ENCODE measurements at regions not wholly inside any gene's neighbourhood (a gene's known extent, or its start where the extent isn't known, plus 50 kb on each side); places are given as distances from the start of the nearest gene placed in this dataset.
"Not testable (repeated sequence)": the region's sequence is repeated elsewhere in the genome, so short reads cannot be mapped to it uniquely, and the experiment has no call there.

DNA sequence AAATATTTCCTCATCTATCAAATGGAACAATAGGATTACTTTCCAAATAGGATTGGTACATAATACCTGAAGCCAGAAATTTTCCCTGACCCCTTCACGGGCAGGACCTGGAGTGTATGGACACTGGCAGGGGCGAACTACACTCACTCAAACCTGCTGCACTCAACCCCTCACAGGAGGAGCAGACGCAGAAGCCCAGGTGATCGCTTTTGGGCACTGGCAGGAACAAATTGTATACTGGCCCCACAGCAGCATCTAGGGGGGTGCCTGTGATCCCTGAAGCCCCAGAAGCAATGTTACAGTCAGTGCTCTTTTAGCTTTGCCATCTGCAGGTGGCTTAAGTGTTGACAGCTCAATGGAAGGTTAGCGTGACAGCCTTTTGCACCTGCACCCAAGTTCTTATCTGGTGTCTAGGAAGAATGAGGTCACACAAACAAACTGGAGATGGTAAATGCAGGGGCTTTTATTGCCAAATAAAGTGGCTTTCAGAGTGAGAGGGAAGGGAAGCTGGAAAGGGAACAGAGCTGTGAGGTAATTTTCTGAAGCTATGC lies 199.2 kb upstream of the NEGR1 start:
- DNase-seq, result no peak

DNA sequence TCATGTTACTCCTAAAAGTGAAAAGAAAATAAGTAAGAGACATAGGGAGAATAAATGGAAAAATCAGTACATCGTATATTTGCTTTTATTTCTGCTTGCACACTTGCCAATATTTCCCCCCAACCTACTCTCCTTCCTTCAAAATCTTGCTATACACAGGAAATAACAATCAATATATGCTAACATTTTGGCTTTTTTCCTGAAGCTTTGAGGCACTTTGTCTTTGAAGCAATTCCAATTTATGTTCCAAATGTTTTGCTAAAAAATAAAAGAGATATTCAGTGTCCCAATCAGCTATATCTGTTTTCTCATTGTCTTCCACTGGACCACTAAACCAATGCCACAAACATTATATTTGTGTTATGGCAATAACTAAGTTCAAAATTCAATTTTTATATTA lies 184.0 kb upstream of the NEGR1 start:
- DNase-seq, result no peak

DNA sequence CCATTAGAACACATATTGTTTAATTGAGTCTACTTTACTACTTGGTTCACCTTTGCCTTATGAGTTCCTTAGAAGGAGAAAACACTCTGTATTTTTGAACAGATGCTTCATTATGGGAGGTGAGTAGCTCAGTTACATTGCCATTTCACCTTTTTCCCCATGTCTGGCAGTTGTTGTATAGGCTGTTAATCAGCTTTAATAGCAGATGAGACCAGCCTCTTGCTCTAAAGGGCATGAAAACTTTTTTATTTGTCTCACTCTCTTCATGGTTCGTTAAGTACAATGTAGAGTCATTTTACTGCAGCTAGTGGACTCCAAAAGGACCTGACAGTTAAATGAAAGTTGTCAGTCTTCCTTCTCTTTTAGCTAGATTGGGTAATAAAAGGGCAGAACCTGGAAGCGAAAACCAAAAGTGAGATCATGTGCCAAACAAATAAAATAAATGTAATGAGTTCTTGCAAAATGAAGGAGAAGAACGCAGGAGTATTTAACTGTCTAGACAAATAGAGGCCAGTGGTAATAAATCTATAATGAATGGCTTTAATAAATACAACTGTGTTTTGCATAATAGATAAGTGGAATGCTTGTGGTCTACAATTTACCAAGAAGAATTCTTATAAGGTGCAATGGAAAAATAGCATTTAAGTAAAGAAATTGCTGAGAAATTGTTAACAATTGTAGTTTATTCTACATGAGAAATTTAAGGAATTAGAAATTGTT lies 180.0 kb upstream of the NEGR1 start:
- DNase-seq, result no peak

DNA sequence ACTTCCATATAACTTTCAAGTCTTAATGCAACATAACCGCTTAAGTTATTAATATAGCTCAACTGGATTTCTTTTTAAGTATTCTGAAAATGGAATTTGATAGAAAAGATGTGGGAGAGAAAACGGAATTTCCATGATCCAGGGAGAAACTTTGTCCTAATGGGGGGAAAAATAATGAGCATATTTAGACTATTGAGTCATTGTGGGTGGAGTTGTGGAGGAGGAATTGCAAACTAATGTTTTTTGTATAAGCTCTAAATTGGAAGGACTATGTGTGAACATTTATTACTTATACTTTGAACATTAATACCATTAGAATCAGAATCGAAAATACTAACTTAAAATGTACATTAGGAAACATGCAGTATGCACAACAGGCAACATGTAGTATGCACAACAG lies 159.9 kb upstream of the NEGR1 start:
- no peak for DNase-seq

DNA sequence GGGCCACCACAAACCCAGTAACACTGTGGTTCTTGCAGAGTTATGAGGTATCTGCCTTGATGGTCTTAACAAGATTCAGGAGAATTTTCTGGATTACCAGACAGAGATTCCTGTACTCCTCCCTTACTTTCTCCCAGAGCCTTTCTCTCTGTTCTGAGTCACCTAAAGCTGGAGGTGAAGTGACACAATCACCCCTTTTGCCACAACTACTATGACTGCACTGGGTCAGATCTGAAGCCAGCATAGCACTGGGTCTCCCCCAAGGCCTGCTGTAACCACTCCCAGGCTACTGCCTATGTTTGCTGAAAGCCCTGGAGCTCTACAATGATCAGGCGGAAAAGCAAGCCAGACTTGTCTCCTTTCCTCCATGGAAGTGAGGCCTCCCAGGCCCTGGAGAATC lies 156.7 kb upstream of the NEGR1 start:
- DNase-seq, result no peak

DNA sequence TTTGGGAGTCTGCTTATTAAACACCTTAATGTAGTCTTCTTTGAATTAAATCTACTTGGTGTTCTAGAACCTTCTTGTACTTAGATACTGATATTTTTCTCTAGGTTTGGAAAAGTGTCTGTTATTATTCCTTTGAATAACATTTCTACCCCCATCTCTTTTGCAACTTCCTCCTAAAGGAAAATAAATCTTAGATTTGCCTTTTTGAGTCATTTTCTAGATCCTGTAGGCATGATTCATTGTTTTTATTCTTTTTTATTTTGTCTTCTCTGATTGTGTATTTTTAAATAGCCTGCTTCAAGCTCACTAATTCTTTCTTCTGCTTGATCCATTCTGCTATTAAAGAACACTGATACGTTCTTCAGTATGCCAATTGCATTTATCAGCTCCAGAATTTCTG lies 155.9 kb upstream of the NEGR1 start:
- DNase-seq, result no peak

DNA sequence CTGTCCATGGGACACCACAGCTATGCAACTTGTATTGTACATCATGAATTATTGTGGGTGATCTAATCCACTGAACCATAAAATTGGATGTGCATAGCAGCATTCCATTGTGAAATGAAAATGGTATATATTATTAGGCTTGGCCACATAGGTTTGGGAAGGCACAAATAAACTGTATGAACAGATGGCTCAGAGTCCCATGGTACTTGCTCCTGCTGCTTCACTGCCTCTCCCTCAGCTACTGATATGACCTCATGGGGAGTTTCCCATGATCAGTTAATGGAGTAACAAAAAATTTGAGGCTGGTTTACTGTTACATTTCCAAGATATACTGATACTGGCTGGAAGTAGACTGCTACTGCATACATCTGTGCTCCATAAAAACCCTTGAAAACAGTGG lies 152.7 kb upstream of the NEGR1 start:
- no peak for DNase-seq

DNA sequence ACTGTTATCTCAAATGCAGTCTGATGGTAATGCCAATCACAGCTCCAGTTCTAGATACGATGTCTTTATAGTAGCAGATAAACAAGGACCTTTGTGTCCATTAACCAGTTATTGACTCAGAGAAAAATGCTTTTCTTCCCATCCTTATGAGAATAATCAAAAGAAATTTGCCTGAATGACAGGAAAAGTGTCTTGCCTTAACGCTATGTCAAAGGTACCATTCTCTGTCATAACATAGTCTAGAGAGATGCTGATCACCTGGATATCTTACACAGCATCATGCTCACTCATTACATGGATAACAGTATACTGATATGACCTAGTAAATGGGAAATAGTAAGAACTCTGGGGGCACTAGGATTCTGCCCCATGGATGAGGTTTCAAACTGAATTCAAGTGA lies 151.7 kb upstream of the NEGR1 start:
- DNase-seq, result no peak

DNA sequence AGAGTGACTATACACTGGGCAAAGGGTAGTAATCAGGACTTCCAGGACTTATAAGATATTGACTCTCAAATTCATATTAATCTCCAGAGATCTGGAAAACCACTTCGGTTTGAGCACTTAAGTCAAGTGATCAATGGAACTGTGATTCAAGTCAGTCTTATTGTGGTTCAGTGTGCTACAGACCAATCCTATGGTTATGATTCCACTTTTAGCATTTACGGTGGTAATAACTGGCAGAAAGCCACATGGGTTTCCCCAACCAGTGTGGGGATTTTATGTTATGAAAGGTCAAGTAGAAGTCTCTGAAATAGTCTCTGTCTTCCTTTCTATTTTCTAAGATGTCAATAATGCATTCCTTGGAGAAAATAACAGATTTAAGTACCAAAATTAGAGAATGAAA lies 151.3 kb upstream of the NEGR1 start:
- DNase-seq, result no peak

DNA sequence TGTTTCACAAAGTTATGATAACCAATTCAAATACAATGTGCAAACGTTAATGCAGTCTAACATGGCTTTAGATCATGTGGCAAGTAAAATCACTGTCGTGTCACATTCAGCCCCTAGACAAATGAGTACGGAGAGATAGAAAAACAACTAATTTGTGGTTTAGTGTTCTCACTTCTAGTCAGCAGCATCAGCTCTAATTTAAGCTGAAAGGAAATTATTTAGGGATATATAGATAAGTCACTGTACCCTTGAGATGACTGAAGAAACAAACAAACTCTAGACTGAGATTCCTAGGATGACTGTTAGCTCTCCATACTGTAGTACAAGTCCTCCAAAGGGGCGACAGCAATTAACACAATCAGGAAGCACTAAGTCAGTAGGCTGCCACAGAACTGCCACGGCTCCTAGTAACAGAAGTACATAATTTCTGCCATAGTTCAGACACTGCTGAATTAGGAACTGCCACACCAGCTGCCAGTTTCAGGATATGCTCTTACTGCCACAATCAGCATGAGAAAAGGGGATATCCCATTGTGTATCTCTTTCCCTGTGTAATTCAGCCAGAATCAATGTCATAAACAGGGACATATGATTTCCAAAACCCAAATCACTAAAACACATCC lies 150.4 kb upstream of the NEGR1 start:
- no peak for DNase-seq

DNA sequence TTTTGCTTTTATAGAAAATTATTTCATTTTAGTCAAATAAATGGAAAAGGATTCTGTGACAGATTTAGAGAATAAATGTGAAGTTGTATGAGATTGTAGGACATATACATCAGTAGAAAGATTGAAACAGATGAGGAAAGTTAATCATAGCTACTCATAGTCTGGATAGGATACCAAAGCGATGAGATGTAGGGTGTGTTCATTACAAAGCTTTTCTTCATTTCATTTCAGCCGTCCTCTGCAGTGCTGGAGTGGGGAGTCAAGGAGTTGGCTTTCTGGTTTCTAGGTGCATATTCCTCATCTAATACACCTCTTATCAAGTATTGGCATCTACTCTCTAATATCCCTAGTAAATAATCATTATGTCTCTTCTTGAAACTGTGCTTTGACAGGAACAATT lies 149.5 kb upstream of the NEGR1 start:
- no peak for DNase-seq

DNA sequence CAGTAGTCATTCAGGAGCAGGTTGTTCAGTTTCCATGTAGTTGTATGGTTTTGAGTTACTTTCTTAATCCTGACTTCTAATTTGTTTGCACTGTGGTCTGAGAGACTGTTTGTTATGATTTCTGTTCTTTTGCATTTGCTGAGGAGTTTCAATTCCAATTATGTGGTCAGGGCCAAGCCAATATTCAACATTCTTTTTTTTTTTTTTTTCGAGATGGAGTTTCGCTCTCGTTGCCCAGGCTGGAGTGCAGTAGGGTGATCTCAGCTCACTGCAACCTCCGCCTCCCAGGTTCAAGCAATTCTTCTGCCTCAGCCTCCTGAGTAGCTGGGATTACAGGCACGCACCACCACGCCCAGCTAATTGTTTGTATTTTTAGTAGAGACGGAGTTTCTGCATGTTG lies 145.9 kb upstream of the NEGR1 start:
- DNase-seq, result not testable (repeated sequence)

DNA sequence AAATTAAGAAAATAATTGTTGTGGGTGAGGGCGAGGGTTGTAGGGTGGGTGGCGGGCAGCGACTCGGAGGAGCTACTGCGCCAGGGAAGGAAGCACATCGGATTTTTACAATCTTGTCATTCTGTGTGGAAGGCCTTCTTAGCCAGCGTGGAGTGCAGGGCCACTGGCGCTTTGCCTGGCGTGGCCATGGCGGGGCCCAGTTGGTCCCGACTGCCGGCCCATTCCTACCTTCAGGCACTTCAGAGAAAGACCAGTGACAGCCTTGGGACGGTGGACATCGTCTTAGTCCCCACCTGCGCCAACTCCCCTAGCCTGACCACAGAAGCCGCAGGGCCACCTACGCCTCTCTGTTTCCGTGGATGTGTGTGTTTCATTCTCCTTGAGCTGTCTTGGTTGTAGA lies 136.9 kb upstream of the NEGR1 start:
- DNase-seq, result no peak

DNA sequence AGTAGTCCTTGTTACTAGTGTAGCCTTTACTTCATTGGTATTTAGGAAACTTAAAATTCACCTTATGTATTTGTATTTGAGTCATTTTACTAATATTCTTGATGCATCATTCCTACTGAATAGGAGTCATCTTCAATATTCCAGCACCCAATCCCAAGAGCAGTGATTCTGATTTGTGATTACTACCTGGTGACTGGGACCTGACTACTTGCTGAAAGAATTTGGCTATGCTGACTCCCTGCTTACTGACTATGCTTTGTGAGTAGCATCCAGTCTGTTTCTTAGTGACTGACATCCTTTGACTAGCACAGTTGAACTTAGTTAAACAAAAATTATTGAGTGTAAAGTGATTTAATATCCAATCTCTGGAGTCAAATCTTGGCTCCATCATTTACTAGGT lies 129.9 kb upstream of the NEGR1 start:
- DNase-seq, result no peak

DNA sequence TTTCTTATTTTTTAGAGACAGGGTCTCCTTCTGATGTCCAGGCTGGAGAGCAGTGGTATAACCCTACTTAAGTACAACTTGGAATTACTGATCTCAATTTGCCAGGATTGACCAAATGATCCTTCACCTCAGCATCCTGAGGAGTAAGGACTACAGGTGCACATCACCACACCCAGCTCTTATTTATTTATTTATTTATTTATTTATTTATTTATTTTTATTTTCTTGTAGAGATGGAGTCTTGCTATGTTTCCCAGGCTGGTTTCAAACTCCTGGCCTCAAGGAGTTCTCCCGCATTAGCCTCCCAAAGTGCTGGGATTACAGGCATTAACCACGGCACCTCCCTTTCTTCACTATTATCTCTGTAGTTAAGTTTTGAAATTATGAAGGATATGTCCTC lies 117.5 kb upstream of the NEGR1 start:
- no peak for DNase-seq

DNA sequence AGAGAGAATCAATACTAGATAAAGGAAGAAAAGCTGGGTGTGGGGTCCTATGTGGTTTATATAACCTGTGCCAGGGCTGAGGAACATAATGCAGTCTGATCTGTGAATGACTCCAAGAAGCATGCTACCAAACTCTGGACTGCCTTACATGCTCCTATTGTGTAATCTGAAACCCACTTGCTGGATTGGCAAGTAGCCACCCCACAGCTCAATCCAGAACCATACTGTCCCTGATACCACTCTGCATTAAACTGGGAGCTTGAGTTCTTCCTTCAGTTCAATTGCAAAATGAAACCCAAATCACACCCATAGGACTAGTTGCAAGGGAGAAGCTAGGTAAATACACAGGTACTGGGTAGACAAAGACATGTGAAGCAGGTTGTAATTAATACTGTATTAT lies 115.4 kb upstream of the NEGR1 start:
- no peak for DNase-seq

DNA sequence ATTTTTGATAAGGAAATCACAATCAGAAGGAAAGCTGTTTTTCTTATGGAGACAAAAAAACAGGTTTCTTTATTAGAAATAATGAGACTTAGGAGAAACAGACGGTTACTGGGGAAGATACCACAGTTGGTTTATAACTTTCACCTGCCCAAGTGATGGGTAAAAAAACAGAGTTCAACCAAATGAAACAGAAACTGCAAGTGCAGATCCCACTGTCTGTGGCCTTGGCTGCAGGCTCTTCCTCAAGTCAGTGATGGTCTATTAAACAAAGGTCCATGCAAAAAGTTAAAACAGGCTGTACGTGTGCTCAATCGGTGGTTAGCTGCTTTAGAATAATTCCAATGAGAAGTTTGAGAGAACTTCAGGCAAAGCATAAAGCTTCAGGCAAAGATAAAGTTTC lies 112.1 kb upstream of the NEGR1 start:
- no peak for DNase-seq

DNA sequence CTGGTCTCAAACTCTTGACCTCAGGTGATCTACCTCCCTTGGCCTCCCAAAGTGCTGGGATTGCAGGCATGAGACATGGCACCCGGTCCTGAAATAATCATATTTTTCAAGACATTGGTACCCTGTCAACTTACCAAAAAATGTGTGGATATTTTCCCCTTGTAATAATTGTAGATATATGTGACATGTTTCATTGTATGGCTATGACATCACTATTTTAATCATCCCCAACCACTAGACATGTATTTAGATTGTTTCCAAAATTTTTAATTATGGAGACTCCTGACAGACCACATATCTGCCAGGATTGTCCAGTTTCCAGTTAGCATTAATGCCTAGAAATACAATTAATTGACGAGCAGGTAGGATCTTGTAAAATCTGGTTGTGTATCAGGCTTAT lies 96.7 kb upstream of the NEGR1 start:
- DNase-seq, result no peak

DNA sequence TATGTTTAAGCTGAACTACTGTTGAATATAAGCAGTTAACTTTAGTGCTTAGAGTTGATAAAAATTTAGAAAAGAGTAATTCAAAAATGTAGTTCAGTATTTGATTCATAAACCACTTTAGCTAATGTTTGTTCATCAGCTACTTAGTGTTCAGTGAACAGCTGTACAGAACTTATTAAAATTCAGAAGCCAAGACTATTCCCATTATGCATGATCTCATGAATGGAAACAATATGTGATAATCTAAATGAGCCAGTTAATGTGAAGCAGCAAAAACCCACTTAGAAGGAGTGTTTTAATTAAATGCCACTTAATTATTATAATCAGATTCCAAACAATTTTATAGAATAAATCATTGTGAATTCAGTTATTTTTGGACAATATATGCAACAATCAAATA lies 92.9 kb upstream of the NEGR1 start:
- DNase-seq, result no peak

DNA sequence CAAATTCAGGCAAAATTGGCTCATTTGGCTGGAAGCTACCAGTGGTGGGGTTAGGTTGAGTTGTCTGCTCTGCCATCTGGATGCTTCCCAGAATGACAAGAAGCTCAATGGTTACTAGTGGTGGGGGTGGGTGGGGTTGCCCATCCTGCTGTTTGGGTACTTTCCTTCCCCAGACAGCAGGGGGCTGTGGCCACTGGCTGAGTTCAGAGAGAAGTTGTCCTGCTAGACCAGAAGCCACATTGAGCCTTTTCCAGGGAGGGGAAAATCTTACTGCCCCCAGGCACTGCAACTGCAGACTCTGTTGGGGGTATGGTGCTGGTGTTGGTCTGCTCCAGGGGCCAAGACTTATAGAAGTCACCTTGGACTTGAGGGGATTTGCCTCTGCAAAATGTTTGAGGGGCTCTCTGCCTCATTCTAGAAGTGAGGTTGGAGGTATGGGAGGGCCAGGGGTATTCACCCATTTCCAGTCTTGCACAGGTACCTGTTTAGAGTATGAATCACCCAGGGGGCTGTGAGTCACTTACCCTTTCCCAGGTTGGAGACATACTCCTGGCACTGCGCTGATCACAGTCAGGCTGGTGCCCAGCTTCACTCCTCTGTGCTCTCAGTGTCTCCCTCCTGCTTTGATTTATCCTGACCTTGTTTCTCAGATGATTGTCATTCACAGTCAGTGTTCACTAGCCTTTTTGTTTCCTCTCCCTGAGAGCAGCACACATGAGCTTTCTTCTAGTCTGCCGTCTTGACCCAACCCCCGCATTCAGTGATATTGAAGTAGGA lies 89.1 kb upstream of the NEGR1 start:
- no peak for DNase-seq

DNA sequence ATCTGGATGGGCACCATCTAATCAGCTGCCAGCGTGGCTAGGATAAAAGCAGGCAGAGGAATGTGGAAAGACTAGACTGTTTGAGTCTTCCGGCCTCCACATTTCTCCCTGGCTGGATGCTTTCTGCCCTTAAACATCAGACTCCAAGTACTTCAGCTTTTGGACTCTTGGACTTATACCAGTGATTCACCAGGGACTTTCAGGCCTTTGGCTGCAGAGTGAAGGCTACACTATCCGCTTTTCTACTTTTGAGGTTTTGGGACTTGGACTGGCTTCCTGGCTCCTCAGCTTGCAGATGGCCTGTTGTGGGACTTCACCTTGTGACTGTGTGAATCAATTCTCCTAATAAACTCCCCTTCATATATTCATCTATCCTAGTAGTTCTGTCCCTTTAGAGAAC lies 88.5 kb upstream of the NEGR1 start:
- DNase-seq, result not testable (repeated sequence)

DNA sequence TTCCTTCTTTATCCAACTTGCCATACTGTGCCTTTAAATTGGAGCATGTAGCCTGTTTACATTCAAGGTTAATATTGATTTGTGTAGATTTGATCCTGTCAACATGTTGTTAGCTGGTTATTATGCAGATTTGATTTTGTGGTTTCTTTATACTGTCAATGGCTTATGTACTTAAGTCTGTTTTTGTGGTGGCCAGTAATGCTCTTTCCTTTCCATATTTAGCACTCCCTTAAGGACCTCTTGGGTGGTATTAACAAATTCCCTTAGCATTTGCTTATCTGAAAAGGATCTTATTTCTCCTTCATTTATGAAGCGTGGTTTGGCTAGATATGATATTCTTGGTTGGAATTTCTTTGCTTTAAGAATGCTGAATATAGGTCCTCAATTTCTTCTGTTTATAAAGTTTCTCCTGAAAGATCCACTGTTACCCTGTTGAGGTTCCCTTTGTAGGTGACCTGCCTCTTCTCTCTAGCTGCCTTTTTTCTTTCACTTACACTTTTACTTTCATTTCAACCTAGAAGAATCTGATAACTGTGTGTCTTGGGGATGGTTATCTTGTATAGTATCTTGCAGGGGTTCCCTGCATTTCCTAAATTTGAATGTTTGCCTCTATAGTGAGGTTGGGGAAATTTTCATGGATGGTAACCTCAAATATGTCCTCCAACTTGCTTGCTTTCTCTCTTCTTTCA lies 86.9 kb upstream of the NEGR1 start:
- no peak for DNase-seq

DNA sequence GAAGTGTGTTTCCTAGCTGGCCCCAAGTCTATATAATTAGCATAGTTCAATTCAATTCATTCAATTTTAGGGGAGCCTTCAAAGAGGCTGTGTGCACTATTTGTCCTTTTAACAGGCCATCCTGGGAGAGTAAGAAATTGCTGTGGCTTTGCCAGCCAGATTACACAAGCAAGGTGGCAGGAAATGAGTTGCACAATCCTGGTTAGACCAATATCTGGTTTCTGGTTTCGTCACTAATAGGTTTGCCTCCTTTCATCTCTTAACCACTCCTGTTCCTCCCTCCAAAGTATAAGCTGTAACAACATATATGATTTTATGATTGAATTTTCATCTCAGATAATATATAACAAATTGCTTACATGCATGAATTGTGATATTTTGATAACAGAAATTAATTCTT lies 84.1 kb upstream of the NEGR1 start:
- DNase-seq, result no peak

DNA sequence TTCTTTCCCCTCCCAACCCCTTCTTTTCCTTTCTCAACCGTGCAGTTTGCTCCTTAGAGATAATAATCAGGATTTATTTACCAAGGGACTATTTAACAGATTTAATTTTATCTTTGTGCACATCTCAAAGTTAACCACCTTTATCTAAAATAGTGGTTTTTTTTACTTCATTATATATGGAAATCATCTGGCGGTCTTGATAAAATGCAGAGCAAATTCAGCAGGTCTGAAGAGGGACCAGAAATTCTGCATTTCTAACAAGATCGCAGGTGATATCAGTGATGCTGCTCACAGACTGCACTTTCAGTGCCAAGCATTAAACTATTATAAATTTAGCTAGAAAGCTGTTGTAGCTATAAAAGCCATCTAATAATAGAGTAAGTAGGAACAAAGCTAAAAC lies 83.4 kb upstream of the NEGR1 start:
- no peak for DNase-seq

All from KG1 (cell line).